ENCODE measurements at regions not wholly inside any gene's neighbourhood (a gene's known extent, or its start where the extent isn't known, plus 50 kb on each side); places are given as distances from the start of the nearest gene placed in this dataset.

DNA sequence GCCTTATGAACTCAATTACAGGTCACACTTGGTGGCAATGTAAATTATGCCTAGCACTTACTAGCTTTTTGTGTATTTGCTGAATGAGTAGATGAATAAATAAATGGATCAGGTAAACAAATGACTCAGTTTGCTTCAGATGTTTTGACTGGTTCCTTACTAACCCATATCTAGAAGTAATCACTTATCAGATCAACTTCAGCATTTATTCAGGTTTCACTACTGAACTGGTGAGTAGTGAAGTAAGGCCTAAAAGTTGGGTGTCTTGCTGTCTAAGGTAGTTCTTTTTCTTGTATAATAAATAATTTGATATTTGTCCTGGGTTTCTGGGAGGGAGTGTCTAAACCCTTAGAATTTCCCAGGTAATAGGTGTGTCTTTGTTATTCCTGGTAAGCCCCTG, 205.0 kb downstream of the UXS1 start:
- TF ChIP-seq, protein P1, sequence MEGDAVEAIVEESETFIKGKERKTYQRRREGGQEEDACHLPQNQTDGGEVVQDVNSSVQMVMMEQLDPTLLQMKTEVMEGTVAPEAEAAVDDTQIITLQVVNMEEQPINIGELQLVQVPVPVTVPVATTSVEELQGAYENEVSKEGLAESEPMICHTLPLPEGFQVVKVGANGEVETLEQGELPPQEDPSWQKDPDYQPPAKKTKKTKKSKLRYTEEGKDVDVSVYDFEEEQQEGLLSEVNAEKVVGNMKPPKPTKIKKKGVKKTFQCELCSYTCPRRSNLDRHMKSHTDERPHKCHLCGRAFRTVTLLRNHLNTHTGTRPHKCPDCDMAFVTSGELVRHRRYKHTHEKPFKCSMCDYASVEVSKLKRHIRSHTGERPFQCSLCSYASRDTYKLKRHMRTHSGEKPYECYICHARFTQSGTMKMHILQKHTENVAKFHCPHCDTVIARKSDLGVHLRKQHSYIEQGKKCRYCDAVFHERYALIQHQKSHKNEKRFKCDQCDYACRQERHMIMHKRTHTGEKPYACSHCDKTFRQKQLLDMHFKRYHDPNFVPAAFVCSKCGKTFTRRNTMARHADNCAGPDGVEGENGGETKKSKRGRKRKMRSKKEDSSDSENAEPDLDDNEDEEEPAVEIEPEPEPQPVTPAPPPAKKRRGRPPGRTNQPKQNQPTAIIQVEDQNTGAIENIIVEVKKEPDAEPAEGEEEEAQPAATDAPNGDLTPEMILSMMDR (IDR thresholded peaks at IDR 0.05) = no peak
- TF ChIP-seq POLR2A (IDR thresholded peaks at IDR 0.05) (no peak), EP300 (IDR thresholded peaks at IDR 0.05) (no peak)
